GM06990 (cell line): ENCODE measurements at regions not wholly inside any gene's neighbourhood (a gene's known extent, or its start where the extent isn't known, plus 50 kb on each side); places are given as distances from the start of the nearest gene placed in this dataset.

Experiments
- DNase-seq: peaks from one replicate; pipeline ENCODE4 v3.0.0-alpha.2; 2011; ENCODE audit not compliant: insufficient read length; ENCODE audit errors: extremely low read depth
- H3K27me3 ChIP-seq: replicated peaks from 2 replicates; pipeline ENCODE4 v1.6.0; 2011; ENCODE audit warnings: low read length; ENCODE audit not compliant: control insufficient read depth, insufficient read depth
- H3K36me3 ChIP-seq: 2 replicates; pipeline ENCODE4 v1.5.1; 2011; ENCODE audit warnings: low read length; ENCODE audit not compliant: control insufficient read depth, insufficient read depth
- H3K4me3 ChIP-seq: replicated peaks from 2 replicates; pipeline ENCODE4 v1.5.1; 2011; ENCODE audit warnings: low read depth, mild to moderate bottlenecking, control low read depth, low read length
- TF ChIP-seq, protein P1 (sequence below): IDR thresholded peaks from 2 replicates; pipeline ENCODE4 v1.5.1; 2011; ENCODE audit warnings: low read length, control low read depth, mild to moderate bottlenecking, inconsistent platforms; ENCODE audit not compliant: insufficient read depth, poor library complexity, severe bottlenecking

GRCh38 chr5:109937951-109938350, 248.2 kb downstream of the MAN2A1 start:
- no peak overlapping the region for H3K4me3 ChIP-seq
- H3K36me3 ChIP-seq, result no peaks in the 10 kb centered on the region
- no peaks in the 10 kb centered on the region for H3K27me3 ChIP-seq
- DNase-seq, result no peak
- TF ChIP-seq, protein P1, sequence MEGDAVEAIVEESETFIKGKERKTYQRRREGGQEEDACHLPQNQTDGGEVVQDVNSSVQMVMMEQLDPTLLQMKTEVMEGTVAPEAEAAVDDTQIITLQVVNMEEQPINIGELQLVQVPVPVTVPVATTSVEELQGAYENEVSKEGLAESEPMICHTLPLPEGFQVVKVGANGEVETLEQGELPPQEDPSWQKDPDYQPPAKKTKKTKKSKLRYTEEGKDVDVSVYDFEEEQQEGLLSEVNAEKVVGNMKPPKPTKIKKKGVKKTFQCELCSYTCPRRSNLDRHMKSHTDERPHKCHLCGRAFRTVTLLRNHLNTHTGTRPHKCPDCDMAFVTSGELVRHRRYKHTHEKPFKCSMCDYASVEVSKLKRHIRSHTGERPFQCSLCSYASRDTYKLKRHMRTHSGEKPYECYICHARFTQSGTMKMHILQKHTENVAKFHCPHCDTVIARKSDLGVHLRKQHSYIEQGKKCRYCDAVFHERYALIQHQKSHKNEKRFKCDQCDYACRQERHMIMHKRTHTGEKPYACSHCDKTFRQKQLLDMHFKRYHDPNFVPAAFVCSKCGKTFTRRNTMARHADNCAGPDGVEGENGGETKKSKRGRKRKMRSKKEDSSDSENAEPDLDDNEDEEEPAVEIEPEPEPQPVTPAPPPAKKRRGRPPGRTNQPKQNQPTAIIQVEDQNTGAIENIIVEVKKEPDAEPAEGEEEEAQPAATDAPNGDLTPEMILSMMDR, result no peak

DNA sequence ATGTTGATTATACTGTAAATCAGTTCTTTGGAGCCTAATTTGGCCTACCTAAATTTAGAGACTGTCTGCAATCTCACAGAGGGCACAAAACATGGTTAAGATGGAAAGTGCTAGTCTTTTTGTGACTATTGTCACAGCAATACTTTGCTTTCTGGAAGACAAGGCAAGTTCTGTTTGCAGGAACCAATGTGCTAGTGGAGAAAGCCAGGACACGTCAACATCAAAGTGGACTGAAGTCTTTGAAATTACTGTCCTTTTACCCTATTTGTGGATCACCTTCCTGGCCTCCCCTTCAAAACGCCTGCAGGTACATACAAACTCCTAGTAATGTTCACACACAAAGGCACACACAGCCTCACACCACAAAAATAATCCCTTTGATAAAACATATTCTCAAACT, 248.7 kb downstream of the MAN2A1 start:
- Histone ChIP-seq H3K4me3 (no peak overlapping the region), H3K27me3 (no peaks in the 10 kb centered on the region), H3K36me3 (no peaks in the 10 kb centered on the region)
- no peak for DNase-seq
- TF ChIP-seq, protein P1, result no peak

DNA sequence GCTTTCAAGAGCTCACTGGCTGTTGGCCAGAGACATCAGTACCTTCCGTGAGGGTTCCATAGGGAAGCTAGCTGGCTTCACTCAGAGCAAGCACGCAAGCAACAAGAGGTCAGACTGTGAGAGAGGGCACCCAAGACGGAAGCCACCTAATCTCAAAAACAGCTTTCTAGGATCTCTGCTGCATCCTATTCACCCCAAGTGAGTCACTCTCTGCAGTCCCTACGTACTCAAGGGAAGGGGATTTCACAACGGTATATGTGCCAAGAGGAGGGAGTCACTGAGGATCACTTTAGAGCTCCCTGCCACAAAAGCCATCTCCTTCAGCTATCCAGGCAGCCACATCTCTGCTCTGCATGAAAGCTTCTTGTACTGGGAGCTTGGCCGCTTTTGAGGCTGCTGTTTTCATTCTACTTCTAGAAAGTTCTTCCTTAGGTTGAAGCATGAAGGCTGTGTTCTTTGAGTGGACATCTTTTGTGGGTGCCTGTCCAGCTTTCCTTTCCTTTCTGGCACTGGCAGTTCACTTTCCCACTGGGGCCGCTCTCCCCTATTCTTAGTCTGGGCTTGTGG, 249.5 kb downstream of the MAN2A1 start:
- DNase-seq, result no peak
- Histone ChIP-seq H3K27me3 (no peaks in the 10 kb centered on the region), H3K4me3 (no peak overlapping the region), H3K36me3 (no peaks in the 10 kb centered on the region)
- TF ChIP-seq, protein P1, result no peak

- no peak for DNase-seq
- Histone ChIP-seq H3K27me3 (no peaks in the 10 kb centered on the region), H3K36me3 (no peaks in the 10 kb centered on the region), H3K4me3 (no peak overlapping the region)
- TF ChIP-seq, protein P1, result no peak
These were observed 252.9 kb downstream of the MAN2A1 start for GRCh38 chr5:109942646-109943045.

DNA sequence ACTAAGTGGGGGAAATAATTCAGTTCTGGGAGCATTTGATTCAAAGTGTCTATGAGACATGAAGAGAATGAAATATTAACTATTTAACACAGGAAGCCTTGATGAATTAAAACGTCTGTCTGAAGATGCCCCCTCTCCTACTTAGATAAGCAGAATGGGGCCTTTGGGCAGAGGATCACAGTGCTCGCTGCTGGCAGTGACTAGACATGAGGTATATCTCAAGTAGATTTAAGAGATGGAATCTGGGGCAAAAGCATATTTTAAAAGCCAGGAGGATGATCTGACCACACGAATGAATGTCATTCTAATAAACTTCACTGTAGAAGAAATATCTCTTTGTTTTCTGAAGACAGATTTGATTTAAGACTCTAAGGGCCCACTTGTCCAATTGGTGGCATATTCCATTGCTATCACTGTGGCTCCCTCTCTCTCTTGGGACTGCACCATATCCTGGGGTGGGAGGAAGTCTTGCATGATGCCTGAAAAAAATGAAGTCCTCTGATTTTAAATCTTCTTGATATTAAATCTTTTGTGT, 254.0 kb downstream of the MAN2A1 start:
- TF ChIP-seq, protein P1, result no peak
- no peak overlapping the region for H3K4me3 ChIP-seq
- no peaks in the 10 kb centered on the region for H3K36me3 ChIP-seq
- no peak for DNase-seq
- H3K27me3 ChIP-seq, result no peaks in the 10 kb centered on the region

GRCh38 chr5:109944461-109944860, 254.7 kb downstream of the MAN2A1 start:
- Histone ChIP-seq H3K27me3 (no peaks in the 10 kb centered on the region), H3K4me3 (no peak overlapping the region), H3K36me3 (no peaks in the 10 kb centered on the region)
- no peak for DNase-seq
- TF ChIP-seq, protein P1, result no peak
